ENCODE measurements at regions not wholly inside any gene's neighbourhood (a gene's known extent, or its start where the extent isn't known, plus 50 kb on each side); places are given as distances from the start of the nearest gene placed in this dataset.
A peak's percentile ranks its signal among the peaks of the same experiment; 100 is the strongest.

- no peak for DNase-seq
These were observed 53.4 kb downstream of the PTCHD4 start for GRCh38 chr6:48057601-48058000.

GRCh38 chr6:48048451-48049146 is 62.4 kb downstream of the PTCHD4 start:
- DNase-seq = peak; percentile 5

GRCh38 chr6:48041894-48042293 is 69.1 kb downstream of the PTCHD4 start:
- DNase-seq = no peak

- DNase-seq = no peak
These were observed 73.1 kb downstream of the PTCHD4 start for GRCh38 chr6:48037946-48038345.

- no peak for DNase-seq
These were observed 74.7 kb downstream of the PTCHD4 start for GRCh38 chr6:48036316-48036715.

- DNase-seq = peak; percentile 39
These were observed 78.8 kb downstream of the PTCHD4 start for GRCh38 chr6:48032151-48032550.

GRCh38 chr6:48031711-48032110 is 79.3 kb downstream of the PTCHD4 start:
- no peak for DNase-seq

- no peak for DNase-seq
These were observed 83.1 kb downstream of the PTCHD4 start for GRCh38 chr6:48027704-48028435.

GRCh38 chr6:48024956-48025355 is 86.0 kb downstream of the PTCHD4 start:
- no peak for DNase-seq

GRCh38 chr6:48021904-48022303 is 89.1 kb downstream of the PTCHD4 start:
- DNase-seq = no peak

- DNase-seq = no peak
These were observed 94.8 kb downstream of the PTCHD4 start for GRCh38 chr6:48016020-48016755.

GRCh38 chr6:47992809-47993208 is 118.2 kb downstream of the PTCHD4 start:
- no peak for DNase-seq

- DNase-seq = no peak
These were observed 127.5 kb downstream of the PTCHD4 start for GRCh38 chr6:47983491-47983890.

GRCh38 chr6:47977314-47977713 is 133.7 kb downstream of the PTCHD4 start:
- no peak for DNase-seq

GRCh38 chr6:47974106-47974505 is 136.9 kb downstream of the PTCHD4 start:
- DNase-seq = peak; percentile 50

- no peak for DNase-seq
These were observed 140.2 kb downstream of the PTCHD4 start for GRCh38 chr6:47970826-47971225.

- DNase-seq = no peak
These were observed 143.2 kb downstream of the PTCHD4 start for GRCh38 chr6:47967843-47968242.

GRCh38 chr6:47964969-47965368 is 146.0 kb downstream of the PTCHD4 start:
- no peak for DNase-seq

- no peak for DNase-seq
These were observed 158.4 kb downstream of the PTCHD4 start for GRCh38 chr6:47952640-47953039.

GRCh38 chr6:47944846-47945245 is 163.0 kb downstream of the OPN5 start:
- no peak for DNase-seq

- no peak for DNase-seq
These were observed 156.6 kb downstream of the OPN5 start for GRCh38 chr6:47938405-47938804.

GRCh38 chr6:47936820-47937219 is 155.0 kb downstream of the OPN5 start:
- DNase-seq = no peak

- no peak for DNase-seq
These were observed 152.2 kb downstream of the OPN5 start for GRCh38 chr6:47934023-47934422.

Measured in tongue (tissue), 1 donor.